Erythroblast (primary cell): ENCODE measurements at regions not wholly inside any gene's neighbourhood (a gene's known extent, or its start where the extent isn't known, plus 50 kb on each side); places are given as distances from the start of the nearest gene placed in this dataset.

Experiments
- GATA1 ChIP-seq: IDR thresholded peaks from 2 replicates; pipeline ENCODE4 v1.6.1; 2011; ENCODE audit warnings: low read depth, mild to moderate bottlenecking, control low read depth, low read length, moderate library complexity
- POLR2A ChIP-seq: IDR thresholded peaks from 2 replicates; pipeline ENCODE4 v1.6.1; 2011; ENCODE audit warnings: mild to moderate bottlenecking, low read length

GRCh38 chr3:188062216-188062615 is 91.7 kb upstream of the LPP start:
- no peak for TF ChIP-seq POLR2A
- TF ChIP-seq GATA1, result no peak
